ENCODE measurements at regions not wholly inside any gene's neighbourhood (a gene's known extent, or its start where the extent isn't known, plus 50 kb on each side); places are given as distances from the start of the nearest gene placed in this dataset.

GRCh38 chr9:17882688-17883594, 304.1 kb downstream of the SH3GL2 start:
- no peak for TF ChIP-seq ZNF446 (CRISPR knock-in tag; IDR thresholded peaks at IDR 0.05)
- no peak for TF ChIP-seq ZNF274 (CRISPR knock-in tag; IDR thresholded peaks at IDR 0.05)
- TF ChIP-seq SMC3 (IDR thresholded peaks at IDR 0.05; ENCODE audit: low read length): no peak
- no peak for TF ChIP-seq CTCF (CRISPR knock-in tag; IDR thresholded peaks at IDR 0.05)
- TF ChIP-seq PREB (CRISPR knock-in tag; IDR thresholded peaks at IDR 0.05): no peak
- no peak for TF ChIP-seq KLF16 (CRISPR knock-in tag; IDR thresholded peaks at IDR 0.05)
- no peak for TF ChIP-seq PLRG1 (conservative IDR thresholded peaks at IDR 0.05)
- no peak for TF ChIP-seq ZNF263 (CRISPR knock-in tag; IDR thresholded peaks at IDR 0.05)
- TF ChIP-seq ATF1 (CRISPR knock-in tag; IDR thresholded peaks at IDR 0.05): no peak

Measured in HepG2 (cell line).